Testis (tissue), 2 donors: ENCODE measurements at regions not wholly inside any gene's neighbourhood (a gene's known extent, or its start where the extent isn't known, plus 50 kb on each side); places are given as distances from the start of the nearest gene placed in this dataset.

ENCODE experiments used
- CTCF ChIP-seq, 3 experiments: fragments of 450-650 bp in 2 of 3; fragments of 200-600 bp in 1 of 3; sonication (generic) in 1 of 3; IDR thresholded peaks; one replicate each; pipeline ENCODE4 v1.5.1; 2016 to 2019; ENCODE audit warnings: antibody characterized with exemption in 3 of 3, mild to moderate bottlenecking in 2 of 3, moderate library complexity in 1 of 3
- POLR2A ChIP-seq: fragments of 450-650 bp; IDR thresholded peaks from one replicate; pipeline ENCODE4 v1.6.1; 2017; ENCODE audit warnings: antibody characterized with exemption, mild to moderate bottlenecking, moderate library complexity

- TF ChIP-seq CTCF (IDR thresholded peaks at IDR 0.05) = no peak
- TF ChIP-seq POLR2A = no peak
Measured at GRCh38 chr6:150307520-150307919, 61.3 kb upstream of the IYD start.
